ENCODE measurements at regions not wholly inside any gene's neighbourhood (a gene's known extent, or its start where the extent isn't known, plus 50 kb on each side); places are given as distances from the start of the nearest gene placed in this dataset.
A peak's percentile ranks its signal among the peaks of the same experiment; 100 is the strongest.

- ATAC-seq (ENCODE audit: low read depth) = no peak
- DNase-seq = no peak
- Mint-ChIP-seq H3K27me3 (peaks cover 15% of the 10 kb centered on the region), H3K27ac (no peak overlapping the region), H3K9me3 (no peaks in the 10 kb centered on the region), H3K4me3 (no peak overlapping the region), H3K36me3 (no peaks in the 10 kb centered on the region), H3K4me1 (no peaks in the 10 kb centered on the region)
- POLR2A ChIA-PET = no interaction called here
Measured at GRCh38 chr4:183763990-183764754, 105.1 kb downstream of the TRAPPC11 start.

DNA sequence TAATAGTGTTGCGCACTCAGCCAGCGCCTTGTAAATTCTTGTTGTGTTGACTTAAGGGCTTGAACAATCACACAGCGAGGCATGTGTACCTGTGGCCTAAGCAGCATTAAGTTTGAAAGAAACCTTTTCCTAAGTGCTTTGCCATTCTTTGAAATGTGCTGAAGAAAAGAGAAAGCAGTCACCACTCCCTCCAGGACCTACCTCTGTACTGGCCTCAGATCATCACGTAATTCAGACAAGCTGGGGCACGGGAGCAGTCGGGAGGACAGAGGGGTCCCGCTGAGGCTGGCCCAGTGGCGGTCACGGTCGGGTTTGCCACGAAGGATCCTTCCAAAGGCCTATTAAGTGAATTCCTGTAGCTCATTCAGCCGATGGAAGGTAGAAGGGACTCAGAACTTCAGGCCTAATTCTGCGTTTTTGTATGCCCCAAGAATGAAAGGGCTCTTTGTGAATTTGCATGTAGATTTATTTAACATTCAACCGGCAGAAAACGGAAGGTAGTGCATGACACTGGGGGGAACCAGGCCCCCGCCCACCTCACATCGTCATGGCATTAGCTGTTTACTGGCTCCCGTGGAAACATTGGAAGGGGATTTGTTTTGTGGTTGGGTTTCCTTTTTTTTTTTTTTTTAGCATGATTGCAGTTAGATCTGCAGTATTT is 106.3 kb downstream of the TRAPPC11 start:
- H3K9me3 Mint-ChIP-seq = no peaks in the 10 kb centered on the region
- POLR2A ChIA-PET = no interaction called here
- no peaks in the 10 kb centered on the region for H3K36me3 Mint-ChIP-seq
- ATAC-seq (ENCODE audit: low read depth) = no peak
- no peak for DNase-seq
- no peak overlapping the region for H3K4me3 Mint-ChIP-seq
- no peak overlapping the region for H3K27ac Mint-ChIP-seq
- H3K4me1 Mint-ChIP-seq = no peaks in the 10 kb centered on the region
- peaks cover 14% of the 10 kb centered on the region for H3K27me3 Mint-ChIP-seq

DNA sequence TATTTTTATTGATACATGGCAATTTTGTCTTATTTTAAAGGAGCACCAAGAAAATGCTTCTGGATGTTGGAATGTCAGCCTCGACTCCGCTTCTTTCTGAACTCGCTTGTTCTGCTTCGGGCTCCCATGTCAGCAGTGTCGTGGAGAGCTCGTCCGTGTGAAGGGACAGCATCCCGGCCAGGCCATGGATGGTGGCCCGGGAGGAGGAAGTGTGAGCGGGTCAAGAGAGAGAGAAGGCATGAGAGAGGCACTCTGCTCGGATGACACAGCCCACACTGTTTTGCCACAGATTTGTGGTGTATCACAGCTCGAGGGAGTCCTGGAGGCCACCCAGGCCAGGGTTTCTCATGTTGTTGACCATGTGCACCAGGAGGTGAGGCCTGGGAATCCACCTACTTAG is 107.0 kb downstream of the TRAPPC11 start:
- H3K36me3 Mint-ChIP-seq = no peaks in the 10 kb centered on the region
- H3K27ac Mint-ChIP-seq = no peak overlapping the region
- POLR2A ChIA-PET = no interaction called here
- no peak for ATAC-seq (ENCODE audit: low read depth)
- H3K9me3 Mint-ChIP-seq = no peaks in the 10 kb centered on the region
- no peaks in the 10 kb centered on the region for H3K4me1 Mint-ChIP-seq
- peaks cover 13% of the 10 kb centered on the region for H3K27me3 Mint-ChIP-seq
- no peak overlapping the region for H3K4me3 Mint-ChIP-seq
- no peak for DNase-seq

- Mint-ChIP-seq H3K36me3 (no peaks in the 10 kb centered on the region), H3K4me1 (no peaks in the 10 kb centered on the region), H3K9me3 (no peaks in the 10 kb centered on the region), H3K4me3 (no peak overlapping the region), H3K27me3 (peaks cover 2% of the 10 kb centered on the region), H3K27ac (no peak overlapping the region)
- ATAC-seq (ENCODE audit: low read depth) (no peak), DNase-seq (no peak)
- POLR2A ChIA-PET = no interaction called here
Measured at GRCh38 chr4:183770906-183771305, 111.8 kb downstream of the TRAPPC11 start.

- H3K4me3 Mint-ChIP-seq = no peak overlapping the region
- H3K36me3 Mint-ChIP-seq = no peaks in the 10 kb centered on the region
- no peak overlapping the region for H3K27ac Mint-ChIP-seq
- H3K9me3 Mint-ChIP-seq = no peaks in the 10 kb centered on the region
- ATAC-seq (ENCODE audit: low read depth) (no peak), DNase-seq (no peak)
- no peaks in the 10 kb centered on the region for H3K4me1 Mint-ChIP-seq
- H3K27me3 Mint-ChIP-seq = peaks cover 7% of the 10 kb centered on the region
- POLR2A ChIA-PET = no interaction called here
Measured at GRCh38 chr4:183772361-183772760, 113.3 kb downstream of the TRAPPC11 start.

- Mint-ChIP-seq H3K4me3 (no peak overlapping the region), H3K27ac (no peak overlapping the region), H3K27me3 (peaks cover 9% of the 10 kb centered on the region), H3K36me3 (no peaks in the 10 kb centered on the region), H3K4me1 (no peaks in the 10 kb centered on the region), H3K9me3 (no peaks in the 10 kb centered on the region)
- DNase-seq (no peak), ATAC-seq (ENCODE audit: low read depth) (no peak)
- POLR2A ChIA-PET = no interaction called here
Measured at GRCh38 chr4:183773790-183774189, 114.7 kb downstream of the TRAPPC11 start.

- POLR2A ChIA-PET = no interaction called here
- ATAC-seq (ENCODE audit: low read depth) (no peak), DNase-seq (no peak)
- H3K27ac Mint-ChIP-seq = no peak overlapping the region
- no peaks in the 10 kb centered on the region for H3K36me3 Mint-ChIP-seq
- no peak overlapping the region for H3K4me3 Mint-ChIP-seq
- H3K4me1 Mint-ChIP-seq = no peaks in the 10 kb centered on the region
- no peaks in the 10 kb centered on the region for H3K9me3 Mint-ChIP-seq
- peaks cover 27% of the 10 kb centered on the region for H3K27me3 Mint-ChIP-seq
Measured at GRCh38 chr4:183783306-183783705, 121.8 kb upstream of the STOX2 start.

DNA sequence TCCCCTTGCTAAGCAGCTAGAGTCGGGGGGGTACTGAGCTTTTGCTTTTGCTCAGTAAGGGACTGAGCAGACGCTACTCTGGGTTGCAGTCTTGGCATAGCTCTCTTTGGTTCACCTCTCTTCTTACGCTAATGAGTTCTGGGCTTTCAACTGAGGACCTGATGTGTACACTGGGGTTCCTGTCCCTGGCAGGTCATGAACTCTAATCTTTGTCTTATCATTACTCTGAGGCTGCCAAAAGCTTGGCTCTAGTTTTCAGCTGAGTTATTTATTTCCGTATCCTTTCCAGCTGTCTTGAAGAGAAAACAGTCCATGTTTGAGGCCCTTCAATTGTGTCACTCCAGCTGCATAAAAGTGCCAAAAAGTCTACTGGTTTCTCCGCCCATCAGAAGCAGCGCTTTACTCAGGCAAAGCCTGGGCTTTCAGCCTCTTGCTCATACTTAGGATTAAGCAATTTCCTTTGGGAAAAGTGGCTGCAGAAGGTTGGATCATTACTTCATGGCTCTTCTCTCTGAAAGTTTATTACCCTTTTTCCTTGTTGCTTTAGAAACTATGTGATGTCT is 121.0 kb upstream of the STOX2 start:
- Mint-ChIP-seq H3K4me3 (no peak overlapping the region), H3K4me1 (no peaks in the 10 kb centered on the region), H3K9me3 (no peaks in the 10 kb centered on the region), H3K36me3 (no peaks in the 10 kb centered on the region), H3K27ac (no peak overlapping the region), H3K27me3 (peaks cover 28% of the 10 kb centered on the region)
- ATAC-seq (ENCODE audit: low read depth) (no peak), DNase-seq (no peak)
- POLR2A ChIA-PET = no interaction called here

- ATAC-seq (ENCODE audit: low read depth) = no peak
- Mint-ChIP-seq H3K4me3 (no peak overlapping the region), H3K4me1 (no peaks in the 10 kb centered on the region), H3K27ac (no peak overlapping the region), H3K36me3 (no peaks in the 10 kb centered on the region), H3K27me3 (peaks cover 25% of the 10 kb centered on the region), H3K9me3 (peaks cover 6% of the 10 kb centered on the region)
- no peak for DNase-seq
- POLR2A ChIA-PET = no interaction called here
Measured at GRCh38 chr4:183788308-183788905, 116.7 kb upstream of the STOX2 start.

DNA sequence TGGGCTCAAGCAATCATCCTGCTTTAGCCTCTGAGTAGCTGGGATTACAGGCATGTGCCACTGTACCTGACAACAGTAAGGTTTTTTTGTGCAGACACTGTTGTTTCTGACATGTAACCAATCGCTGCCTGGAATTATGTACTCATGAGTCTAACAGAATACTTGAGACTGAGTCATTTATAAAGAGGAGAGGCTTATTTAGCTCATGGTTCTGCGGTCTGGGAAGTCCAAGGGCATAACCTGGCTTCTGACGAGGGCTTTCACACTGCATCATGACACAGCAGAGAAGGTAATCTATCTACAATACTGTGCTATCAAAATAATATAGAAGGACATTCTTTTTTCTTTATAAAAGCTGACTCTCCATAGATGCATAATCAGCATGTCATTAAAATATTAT is 115.5 kb upstream of the STOX2 start:
- H3K27me3 Mint-ChIP-seq = peaks cover 29% of the 10 kb centered on the region

DNA sequence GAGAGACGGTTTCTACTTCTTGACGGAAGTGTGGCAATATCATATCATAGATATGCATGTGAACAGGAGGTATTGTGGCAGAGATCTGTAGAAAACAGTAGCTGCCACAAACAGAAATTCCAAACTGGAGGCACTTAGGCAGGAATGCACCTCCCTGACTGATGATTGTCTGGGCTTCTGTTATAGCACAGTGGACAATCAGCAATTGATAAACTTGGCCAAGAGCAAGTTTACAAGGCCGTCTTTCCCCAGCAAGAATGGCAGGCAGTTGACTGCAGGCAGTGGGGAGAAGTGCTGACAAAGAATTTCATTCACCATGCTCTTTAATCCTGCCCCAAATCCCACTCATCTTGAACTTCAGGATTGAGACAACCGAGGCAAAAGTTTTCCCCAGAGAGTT is 114.4 kb upstream of the STOX2 start:
- POLR2A ChIA-PET = no interaction called here
- H3K4me1 Mint-ChIP-seq = no peaks in the 10 kb centered on the region
- DNase-seq = no peak
- peaks cover 38% of the 10 kb centered on the region for H3K27me3 Mint-ChIP-seq
- peaks cover 8% of the 10 kb centered on the region for H3K9me3 Mint-ChIP-seq
- no peak overlapping the region for H3K27ac Mint-ChIP-seq
- H3K36me3 Mint-ChIP-seq = no peaks in the 10 kb centered on the region
- ATAC-seq (ENCODE audit: low read depth) = no peak
- no peak overlapping the region for H3K4me3 Mint-ChIP-seq

More for the DNA sequence above, 115.5 kb upstream of the STOX2 start:
- POLR2A ChIA-PET = no interaction called here
- H3K4me1 Mint-ChIP-seq = no peaks in the 10 kb centered on the region
- no peak overlapping the region for H3K4me3 Mint-ChIP-seq
- H3K27ac Mint-ChIP-seq = no peak overlapping the region
- H3K9me3 Mint-ChIP-seq = peaks cover 6% of the 10 kb centered on the region
- no peak for ATAC-seq (ENCODE audit: low read depth)
- H3K36me3 Mint-ChIP-seq = no peaks in the 10 kb centered on the region
- DNase-seq = no peak

GRCh38 chr4:183797011-183797444 is 108.1 kb upstream of the STOX2 start:
- Mint-ChIP-seq H3K9me3 (peaks cover 8% of the 10 kb centered on the region), H3K27ac (no peak overlapping the region), H3K4me1 (peaks cover 6% of the 10 kb centered on the region), H3K36me3 (no peaks in the 10 kb centered on the region), H3K4me3 (peak overlapping the region; percentile 7), H3K27me3 (peaks cover 73% of the 10 kb centered on the region)
- ATAC-seq (ENCODE audit: low read depth) = peak; percentile 14
- peak; percentile 32 for DNase-seq
- POLR2A ChIA-PET = no interaction called here

GRCh38 chr4:183797445-183798300 is 107.4 kb upstream of the STOX2 start:
- peak; percentile 53 for DNase-seq
- Mint-ChIP-seq H3K4me1 (peaks cover 6% of the 10 kb centered on the region), H3K4me3 (peak overlapping the region; percentile 60), H3K27me3 (peaks cover 71% of the 10 kb centered on the region), H3K36me3 (no peaks in the 10 kb centered on the region), H3K27ac (no peak overlapping the region), H3K9me3 (peaks cover 6% of the 10 kb centered on the region)
- POLR2A ChIA-PET = no interaction called here
- peak; percentile 51 for ATAC-seq (ENCODE audit: low read depth)
